Brain microvascular endothelial cell (primary cell): ENCODE measurements at regions not wholly inside any gene's neighbourhood (a gene's known extent, or its start where the extent isn't known, plus 50 kb on each side); places are given as distances from the start of the nearest gene placed in this dataset.

Source experiments
- DNase-seq: peaks from one replicate; pipeline ENCODE4 v3.0.0-alpha.2; 2020
- H3K27ac ChIP-seq: fragments of 250-450 bp; sonication (Bioruptor Pico); 2 replicates; pipeline ENCODE4 v1.5.1; 2020; ENCODE audit warnings: mild to moderate bottlenecking, moderate library complexity
- H3K27me3 ChIP-seq: fragments of 250-450 bp; sonication (Bioruptor Pico); replicated peaks from 2 replicates; pipeline ENCODE4 v1.5.1; 2020; ENCODE audit warnings: mild to moderate bottlenecking
- H3K36me3 ChIP-seq: fragments of 250-450 bp; sonication (Bioruptor Pico); replicated peaks from 2 replicates; pipeline ENCODE4 v1.5.1; 2020; ENCODE audit warnings: mild to moderate bottlenecking
- H3K4me3 ChIP-seq: 2 replicates; pipeline ENCODE4 v1.5.1; 2011; ENCODE audit warnings: low read depth, mild to moderate bottlenecking, control low read depth, low read length, moderate library complexity
- CTCF ChIP-seq: IDR thresholded peaks from 2 replicates; pipeline ENCODE4 v1.5.1; 2011; ENCODE audit warnings: low read depth, mild to moderate bottlenecking, moderate library complexity, low read length, control low read depth, inconsistent platforms; ENCODE audit errors: missing control alignments
- in situ Hi-C: cut with HindIII; loops from 2 replicates; pipeline ENCODE4 v1.10.0; 2017; ENCODE audit warnings: low sequenced_read_pairs, low pct_ligation_motif_present

- TF ChIP-seq CTCF = no peak
- Histone ChIP-seq H3K27me3 (no peaks in the 10 kb centered on the region), H3K4me3 (no peak overlapping the region), H3K27ac (no peak overlapping the region), H3K36me3 (no peaks in the 10 kb centered on the region)
- DNase-seq = no peak
- in situ Hi-C loops = no loop called here
Measured at GRCh38 chr7:88458946-88459345, 152.3 kb upstream of the STEAP4 start.

- H3K36me3 ChIP-seq = no peaks in the 10 kb centered on the region
- TF ChIP-seq CTCF = no peak
- H3K27me3 ChIP-seq = no peaks in the 10 kb centered on the region
- DNase-seq = no peak
- H3K4me3 ChIP-seq = no peak overlapping the region
- H3K27ac ChIP-seq = no peak overlapping the region
- in situ Hi-C loops = no loop called here
Measured at GRCh38 chr7:88458279-88458678, 151.6 kb upstream of the STEAP4 start.

GRCh38 chr7:88457320-88457719 is 150.6 kb upstream of the STEAP4 start:
- TF ChIP-seq CTCF = no peak
- Histone ChIP-seq H3K27ac (no peak overlapping the region), H3K36me3 (no peaks in the 10 kb centered on the region), H3K4me3 (no peak overlapping the region), H3K27me3 (no peaks in the 10 kb centered on the region)
- no peak for DNase-seq
- in situ Hi-C loops = no loop called here

GRCh38 chr7:88456490-88456889 is 149.8 kb upstream of the STEAP4 start:
- H3K36me3 ChIP-seq = no peaks in the 10 kb centered on the region
- H3K27me3 ChIP-seq = no peaks in the 10 kb centered on the region
- in situ Hi-C loops = no loop called here
- TF ChIP-seq CTCF = no peak
- no peak for DNase-seq
- no peak overlapping the region for H3K4me3 ChIP-seq
- no peak overlapping the region for H3K27ac ChIP-seq

- H3K27ac ChIP-seq = no peak overlapping the region
- in situ Hi-C loops = no loop called here
- TF ChIP-seq CTCF = no peak
- H3K36me3 ChIP-seq = no peaks in the 10 kb centered on the region
- no peak overlapping the region for H3K4me3 ChIP-seq
- no peaks in the 10 kb centered on the region for H3K27me3 ChIP-seq
- DNase-seq = no peak
Measured at GRCh38 chr7:88455696-88456095, 149.0 kb upstream of the STEAP4 start.

GRCh38 chr7:88452646-88453045 is 146.0 kb upstream of the STEAP4 start:
- H3K27me3 ChIP-seq = no peaks in the 10 kb centered on the region
- no peak overlapping the region for H3K4me3 ChIP-seq
- no peak for DNase-seq
- TF ChIP-seq CTCF = no peak
- H3K36me3 ChIP-seq = no peaks in the 10 kb centered on the region
- no peak overlapping the region for H3K27ac ChIP-seq
- in situ Hi-C loops = no loop called here
